ENCODE measurements at regions not wholly inside any gene's neighbourhood (a gene's known extent, or its start where the extent isn't known, plus 50 kb on each side); places are given as distances from the start of the nearest gene placed in this dataset.

DNA sequence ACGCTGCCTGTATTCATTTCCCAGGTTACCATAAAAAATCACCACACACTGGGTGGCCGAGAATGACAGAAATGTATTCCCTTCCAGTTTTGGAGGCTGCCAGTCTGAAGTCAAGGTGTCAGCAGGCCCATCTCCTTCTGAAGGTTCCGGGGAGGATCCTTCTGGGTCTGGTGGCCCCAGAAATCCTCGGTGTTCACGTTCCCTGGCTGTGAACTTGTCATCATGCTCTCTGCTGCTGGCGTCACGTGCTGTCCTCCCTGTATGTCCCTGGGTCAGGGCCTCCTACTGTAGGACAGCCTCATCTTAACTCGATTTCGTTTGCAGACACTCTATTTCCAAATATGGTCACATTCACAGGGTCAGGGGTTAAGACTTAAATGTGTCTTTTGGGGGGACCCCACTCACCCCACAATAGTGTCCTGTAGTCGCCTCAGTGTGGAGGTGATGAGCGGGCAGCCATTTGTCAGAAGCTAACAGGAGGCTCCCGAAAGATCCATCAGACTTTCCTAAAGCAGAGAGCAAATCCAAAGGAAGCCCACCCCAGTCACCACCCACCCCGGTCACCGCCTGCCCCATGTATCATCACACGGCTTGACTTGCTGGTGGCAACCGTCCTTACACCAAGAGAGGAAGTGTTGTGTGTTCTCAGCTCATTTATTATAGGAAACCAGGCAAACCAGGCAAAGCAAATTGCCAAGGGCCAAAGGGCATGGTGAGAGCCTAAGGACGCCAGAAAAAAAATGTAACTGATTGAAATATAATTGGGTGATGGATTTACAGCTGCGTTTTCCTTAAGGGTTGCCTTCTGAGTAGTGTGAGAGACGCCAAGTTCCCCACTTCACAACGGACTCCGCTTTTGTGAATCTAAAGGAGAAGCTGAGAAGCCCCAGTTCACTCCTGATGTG lies 148.8 kb upstream of the ZNF236 start:
- TF ChIP-seq, protein P1, sequence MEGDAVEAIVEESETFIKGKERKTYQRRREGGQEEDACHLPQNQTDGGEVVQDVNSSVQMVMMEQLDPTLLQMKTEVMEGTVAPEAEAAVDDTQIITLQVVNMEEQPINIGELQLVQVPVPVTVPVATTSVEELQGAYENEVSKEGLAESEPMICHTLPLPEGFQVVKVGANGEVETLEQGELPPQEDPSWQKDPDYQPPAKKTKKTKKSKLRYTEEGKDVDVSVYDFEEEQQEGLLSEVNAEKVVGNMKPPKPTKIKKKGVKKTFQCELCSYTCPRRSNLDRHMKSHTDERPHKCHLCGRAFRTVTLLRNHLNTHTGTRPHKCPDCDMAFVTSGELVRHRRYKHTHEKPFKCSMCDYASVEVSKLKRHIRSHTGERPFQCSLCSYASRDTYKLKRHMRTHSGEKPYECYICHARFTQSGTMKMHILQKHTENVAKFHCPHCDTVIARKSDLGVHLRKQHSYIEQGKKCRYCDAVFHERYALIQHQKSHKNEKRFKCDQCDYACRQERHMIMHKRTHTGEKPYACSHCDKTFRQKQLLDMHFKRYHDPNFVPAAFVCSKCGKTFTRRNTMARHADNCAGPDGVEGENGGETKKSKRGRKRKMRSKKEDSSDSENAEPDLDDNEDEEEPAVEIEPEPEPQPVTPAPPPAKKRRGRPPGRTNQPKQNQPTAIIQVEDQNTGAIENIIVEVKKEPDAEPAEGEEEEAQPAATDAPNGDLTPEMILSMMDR (IDR thresholded peaks at IDR 0.05): no peak
- TF ChIP-seq EP300 (IDR thresholded peaks at IDR 0.05) (no peak), POLR2A (IDR thresholded peaks at IDR 0.05; ENCODE audit: low read depth) (no peak), POLR2AphosphoS5 (IDR thresholded peaks at IDR 0.05) (no peak)
